ENCODE measurements at regions not wholly inside any gene's neighbourhood (a gene's known extent, or its start where the extent isn't known, plus 50 kb on each side); places are given as distances from the start of the nearest gene placed in this dataset.

DNA sequence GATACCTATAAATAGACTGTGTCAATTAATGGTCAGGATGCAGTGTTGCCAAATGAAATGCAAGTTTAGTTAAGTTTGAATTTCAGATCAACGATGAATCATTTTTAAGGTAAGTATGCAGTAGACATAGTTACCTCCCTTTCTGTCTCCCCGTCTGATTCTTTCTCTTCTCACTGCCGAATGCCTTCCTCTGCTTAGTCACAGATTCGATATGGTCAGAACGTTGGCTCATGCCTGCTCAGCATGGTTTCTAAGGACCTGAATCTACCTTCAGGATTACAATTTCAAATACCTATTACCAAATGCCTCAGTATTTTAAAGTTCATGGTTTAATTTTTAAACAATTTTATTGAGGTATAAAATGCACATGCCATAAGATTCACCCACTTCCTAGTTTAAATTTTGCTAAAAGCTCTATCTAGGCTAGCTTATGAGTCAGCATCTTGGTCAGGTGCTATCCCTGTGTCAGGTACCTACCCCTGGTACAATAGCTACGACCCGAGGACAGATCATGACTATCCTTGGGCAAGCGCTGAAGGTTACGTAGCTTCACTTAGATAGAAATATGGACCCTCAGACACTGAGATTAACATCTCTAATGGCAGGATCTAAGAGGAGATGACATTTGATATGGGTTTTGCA, 78.2 kb upstream of the SPON1 start:
- H3K9me3 Mint-ChIP-seq = peaks cover 5% of the 10 kb centered on the region
- no peaks in the 10 kb centered on the region for H3K27me3 Mint-ChIP-seq
- H3K27ac Mint-ChIP-seq = no peak overlapping the region

DNA sequence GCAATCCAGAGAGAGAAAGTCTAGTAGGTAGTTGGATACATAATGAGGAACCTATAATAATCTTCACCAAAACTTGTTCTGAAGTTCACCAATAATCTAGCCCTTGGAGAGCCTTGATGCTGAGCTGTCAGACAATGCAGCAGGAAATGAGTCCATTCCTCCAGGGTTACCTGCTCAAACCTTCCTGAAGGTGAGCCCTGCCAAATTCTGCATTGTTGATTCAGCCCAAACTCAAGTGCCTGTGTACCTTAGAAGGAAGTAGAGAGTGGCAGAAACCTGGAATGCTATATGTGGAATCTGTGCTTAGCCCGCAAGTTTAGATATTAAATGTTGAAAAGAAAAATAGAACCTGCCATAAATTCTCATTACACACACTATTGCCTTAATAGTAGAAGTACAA, 77.4 kb upstream of the SPON1 start:
- Mint-ChIP-seq H3K36me3 (no peaks in the 10 kb centered on the region), H3K27ac (no peak overlapping the region), H3K4me1 (peaks cover 13% of the 10 kb centered on the region), H3K9me3 (peaks cover 5% of the 10 kb centered on the region), H3K27me3 (no peaks in the 10 kb centered on the region), H3K4me3 (no peak overlapping the region)

More for the DNA sequence above, 78.2 kb upstream of the SPON1 start:
- Mint-ChIP-seq H3K4me1 (peaks cover 13% of the 10 kb centered on the region), H3K36me3 (no peaks in the 10 kb centered on the region), H3K4me3 (no peak overlapping the region)

- Mint-ChIP-seq H3K4me1 (peaks cover 16% of the 10 kb centered on the region), H3K27ac (no peak overlapping the region), H3K9me3 (peaks cover 5% of the 10 kb centered on the region), H3K4me3 (no peak overlapping the region), H3K27me3 (no peaks in the 10 kb centered on the region), H3K36me3 (no peaks in the 10 kb centered on the region)
Measured at GRCh38 chr11:13889552-13890249, 72.8 kb upstream of the SPON1 start.

- H3K9me3 Mint-ChIP-seq = peaks cover 2% of the 10 kb centered on the region
- no peak overlapping the region for H3K27ac Mint-ChIP-seq
- peaks cover 11% of the 10 kb centered on the region for H3K4me1 Mint-ChIP-seq
- no peaks in the 10 kb centered on the region for H3K27me3 Mint-ChIP-seq
- no peak overlapping the region for H3K4me3 Mint-ChIP-seq
- H3K36me3 Mint-ChIP-seq = no peaks in the 10 kb centered on the region
Measured at GRCh38 chr11:13891911-13892310, 70.6 kb upstream of the SPON1 start.

DNA sequence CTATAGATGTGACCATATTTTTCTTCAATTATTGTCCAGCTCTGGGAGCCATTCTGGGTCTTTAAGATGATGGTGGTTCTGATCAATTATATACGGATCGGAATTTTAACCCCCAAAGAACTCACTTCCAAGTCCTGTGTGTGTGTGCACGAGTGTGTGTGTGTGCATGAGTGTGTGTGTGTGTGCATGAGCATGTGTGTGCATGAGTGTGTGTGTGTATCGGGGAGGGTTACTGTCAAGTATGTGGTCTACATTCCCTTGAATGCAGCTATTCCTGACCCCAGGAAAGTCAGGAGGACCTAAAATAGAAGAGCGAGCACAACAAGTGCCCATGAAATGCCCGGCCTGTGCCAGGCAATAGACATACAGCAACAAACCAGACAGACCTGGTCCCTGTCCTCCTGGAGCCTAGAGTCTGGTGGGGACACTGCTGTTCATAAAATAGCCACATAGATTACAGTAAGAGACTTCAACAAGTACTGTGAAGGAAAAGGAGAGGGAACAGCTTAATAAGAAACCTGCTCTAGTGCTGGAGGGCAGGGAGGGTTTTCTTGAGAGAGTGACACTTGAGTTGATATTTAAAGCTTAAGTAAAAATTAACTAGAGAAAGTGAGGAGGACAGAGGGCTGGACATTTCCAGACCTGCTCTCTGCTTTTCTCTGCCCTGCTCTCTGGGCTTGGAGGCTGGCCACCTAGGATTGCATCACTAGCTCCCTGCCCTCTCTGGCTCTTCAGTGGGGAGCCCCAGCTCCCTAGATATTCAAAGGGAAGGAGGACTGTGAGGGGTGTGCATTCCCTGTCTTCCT, 66.1 kb upstream of the SPON1 start:
- no peaks in the 10 kb centered on the region for H3K9me3 Mint-ChIP-seq
- H3K27me3 Mint-ChIP-seq = no peaks in the 10 kb centered on the region
- no peak overlapping the region for H3K4me3 Mint-ChIP-seq
- peaks cover 8% of the 10 kb centered on the region for H3K4me1 Mint-ChIP-seq
- no peak overlapping the region for H3K27ac Mint-ChIP-seq
- H3K36me3 Mint-ChIP-seq = no peaks in the 10 kb centered on the region

- no peaks in the 10 kb centered on the region for H3K27me3 Mint-ChIP-seq
- no peaks in the 10 kb centered on the region for H3K9me3 Mint-ChIP-seq
- no peaks in the 10 kb centered on the region for H3K36me3 Mint-ChIP-seq
- H3K27ac Mint-ChIP-seq = no peak overlapping the region
- no peak overlapping the region for H3K4me3 Mint-ChIP-seq
- peaks cover 2% of the 10 kb centered on the region for H3K4me1 Mint-ChIP-seq
Measured at GRCh38 chr11:13896981-13897353, 65.6 kb upstream of the SPON1 start.

GRCh38 chr11:13897646-13898276, 64.8 kb upstream of the SPON1 start:
- H3K27ac Mint-ChIP-seq = no peak overlapping the region
- H3K36me3 Mint-ChIP-seq = no peaks in the 10 kb centered on the region
- no peaks in the 10 kb centered on the region for H3K27me3 Mint-ChIP-seq
- H3K4me3 Mint-ChIP-seq = no peak overlapping the region
- no peaks in the 10 kb centered on the region for H3K9me3 Mint-ChIP-seq
- H3K4me1 Mint-ChIP-seq = no peaks in the 10 kb centered on the region

DNA sequence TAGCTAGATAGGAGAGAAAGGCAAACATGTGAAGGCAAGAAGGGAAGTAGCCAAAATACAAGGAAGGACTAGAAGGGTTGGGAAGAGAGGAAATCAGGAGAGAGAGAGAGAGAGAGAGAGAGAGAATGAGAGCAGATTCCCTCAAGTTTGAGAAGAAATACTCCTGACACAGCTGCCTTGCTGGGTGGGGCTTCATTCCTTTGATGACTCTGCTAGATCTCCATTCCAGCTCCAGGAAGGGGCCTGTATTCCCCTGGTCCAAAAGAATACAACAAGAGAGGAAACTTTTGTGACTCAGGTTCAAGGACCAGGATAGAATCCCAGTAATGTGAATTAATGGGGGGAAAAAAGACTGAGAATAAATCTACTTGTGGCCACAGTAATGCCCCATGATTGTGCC, 62.9 kb upstream of the SPON1 start:
- H3K9me3 Mint-ChIP-seq = no peaks in the 10 kb centered on the region
- H3K27me3 Mint-ChIP-seq = no peaks in the 10 kb centered on the region
- no peaks in the 10 kb centered on the region for H3K4me1 Mint-ChIP-seq
- H3K4me3 Mint-ChIP-seq = no peak overlapping the region
- H3K36me3 Mint-ChIP-seq = no peaks in the 10 kb centered on the region
- no peak overlapping the region for H3K27ac Mint-ChIP-seq

- Mint-ChIP-seq H3K36me3 (no peaks in the 10 kb centered on the region), H3K4me3 (no peak overlapping the region), H3K27ac (no peak overlapping the region), H3K4me1 (no peaks in the 10 kb centered on the region), H3K27me3 (no peaks in the 10 kb centered on the region), H3K9me3 (peaks cover 7% of the 10 kb centered on the region)
Measured at GRCh38 chr11:13902523-13902922, 60.0 kb upstream of the SPON1 start.

GRCh38 chr11:13905137-13905781, 57.3 kb upstream of the SPON1 start:
- Mint-ChIP-seq H3K27me3 (no peaks in the 10 kb centered on the region), H3K4me1 (peaks cover 4% of the 10 kb centered on the region), H3K9me3 (peaks cover 7% of the 10 kb centered on the region)

GRCh38 chr11:13907678-13908077, 54.8 kb upstream of the SPON1 start:
- Mint-ChIP-seq H3K4me3 (no peak overlapping the region), H3K27ac (no peak overlapping the region), H3K4me1 (peaks cover 4% of the 10 kb centered on the region), H3K9me3 (peaks cover 7% of the 10 kb centered on the region), H3K27me3 (no peaks in the 10 kb centered on the region), H3K36me3 (peaks cover 5% of the 10 kb centered on the region)

More at GRCh38 chr11:13905137-13905781, 57.3 kb upstream of the SPON1 start:
- H3K4me3 Mint-ChIP-seq = no peak overlapping the region
- no peak overlapping the region for H3K27ac Mint-ChIP-seq
- peaks cover 2% of the 10 kb centered on the region for H3K36me3 Mint-ChIP-seq

- no peak overlapping the region for H3K27ac Mint-ChIP-seq
- peaks cover 7% of the 10 kb centered on the region for H3K9me3 Mint-ChIP-seq
- H3K4me1 Mint-ChIP-seq = peaks cover 4% of the 10 kb centered on the region
- peaks cover 5% of the 10 kb centered on the region for H3K36me3 Mint-ChIP-seq
- H3K4me3 Mint-ChIP-seq = no peak overlapping the region
- no peaks in the 10 kb centered on the region for H3K27me3 Mint-ChIP-seq
Measured at GRCh38 chr11:13908535-13908934, 54.0 kb upstream of the SPON1 start.
